BJ (cell line): ENCODE measurements at regions not wholly inside any gene's neighbourhood (a gene's known extent, or its start where the extent isn't known, plus 50 kb on each side); places are given as distances from the start of the nearest gene placed in this dataset.

Experiments
- CTCF ChIA-PET: fragments of 350-600 bp; formaldehyde crosslinking; extraction: SDS; loops from one replicate; lab custom pipeline; 2021; ENCODE audit warnings: antibody characterized with exemption, inconsistent platforms; lab: Yijun Ruan, JAX
- POLR2A ChIA-PET: fragments of 300-600 bp; sonication (Branson Sonifier 250); formaldehyde crosslinking; extraction: SDS; loops from one replicate; lab custom pipeline; 2021; ENCODE audit warnings: antibody characterized with exemption; lab: Charles Lee
- DNase-seq: peaks from one replicate; pipeline ENCODE4 v3.0.0-alpha.2; 2011; ENCODE audit warnings: low read depth
- H3K27me3 ChIP-seq: 2 replicates; pipeline ENCODE4 v1.6.0; 2011; ENCODE audit warnings: low read length; ENCODE audit not compliant: control insufficient read depth, insufficient read depth
- H3K36me3 ChIP-seq: 2 replicates; pipeline ENCODE4 v1.5.1; 2011; ENCODE audit warnings: low read length; ENCODE audit not compliant: control insufficient read depth, insufficient read depth
- H3K4me3 ChIP-seq: 2 replicates; pipeline ENCODE4 v1.5.1; 2011; ENCODE audit warnings: low read depth, mild to moderate bottlenecking, control low read depth, low read length
- CTCF ChIP-seq: IDR thresholded peaks from 2 replicates; pipeline ENCODE4 v1.5.1; 2011; ENCODE audit warnings: low read depth, mild to moderate bottlenecking, control low read depth, inconsistent platforms, low read length, moderate library complexity; ENCODE audit not compliant: insufficient read depth

GRCh38 chrX:107552930-107553329, 75.4 kb upstream of the PRPS1 start:
- CTCF ChIA-PET: no interaction called here
- no peak for TF ChIP-seq CTCF
- Histone ChIP-seq H3K4me3 (no peak overlapping the region), H3K36me3 (no peaks in the 10 kb centered on the region), H3K27me3 (no peaks in the 10 kb centered on the region)
- POLR2A ChIA-PET: no interaction called here
- DNase-seq: no peak

GRCh38 chrX:107556967-107557366, 71.3 kb upstream of the PRPS1 start:
- Histone ChIP-seq H3K36me3 (no peaks in the 10 kb centered on the region), H3K4me3 (no peak overlapping the region), H3K27me3 (no peaks in the 10 kb centered on the region)
- TF ChIP-seq CTCF: no peak
- ChIA-PET POLR2A (no interaction called here), CTCF (interaction anchor here (0.6 to 0.8 kb wide), 2 partner anchors 20 to 116 kb away, joined by 3 read pairs; no protein-coding TSS in a partner anchor)
- DNase-seq: no peak

GRCh38 chrX:107559506-107559905, 68.8 kb upstream of the PRPS1 start:
- no peaks in the 10 kb centered on the region for H3K27me3 ChIP-seq
- no peak overlapping the region for H3K4me3 ChIP-seq
- POLR2A ChIA-PET: no interaction called here
- no peak for DNase-seq
- CTCF ChIA-PET: interaction anchor here (0.5 to 1.1 kb wide), 2 partner anchors 9 to 150 kb away, joined by 3 read pairs; no protein-coding TSS in a partner anchor
- no peaks in the 10 kb centered on the region for H3K36me3 ChIP-seq
- no peak for TF ChIP-seq CTCF

- POLR2A ChIA-PET: no interaction called here
- CTCF ChIA-PET: interaction anchor here (1.1 kb wide), 1 partner anchor 10 kb away, joined by 3 read pairs; no protein-coding TSS in a partner anchor
- TF ChIP-seq CTCF: no peak
Measured at GRCh38 chrX:107560041-107560440, 68.3 kb upstream of the PRPS1 start.

GRCh38 chrX:107560980-107561379, 67.3 kb upstream of the PRPS1 start:
- no peak for DNase-seq
- Histone ChIP-seq H3K36me3 (no peaks in the 10 kb centered on the region), H3K4me3 (no peak overlapping the region), H3K27me3 (no peaks in the 10 kb centered on the region)
- TF ChIP-seq CTCF: no peak
- CTCF ChIA-PET: no interaction called here
- POLR2A ChIA-PET: no interaction called here

More at GRCh38 chrX:107560041-107560440, 68.3 kb upstream of the PRPS1 start:
- no peak overlapping the region for H3K4me3 ChIP-seq
- no peaks in the 10 kb centered on the region for H3K27me3 ChIP-seq
- no peaks in the 10 kb centered on the region for H3K36me3 ChIP-seq
- no peak for DNase-seq
